HL-60 (cell line): ENCODE measurements at regions not wholly inside any gene's neighbourhood (a gene's known extent, or its start where the extent isn't known, plus 50 kb on each side); places are given as distances from the start of the nearest gene placed in this dataset.

ENCODE experiments used
- CTCF ChIP-seq: IDR thresholded peaks from one replicate; pipeline ENCODE4 v1.5.1; 2011; ENCODE audit warnings: low read length, control low read depth, inconsistent platforms; ENCODE audit not compliant: insufficient read depth
- GABPA ChIP-seq: IDR thresholded peaks from 2 replicates; pipeline ENCODE4 v1.6.1; 2012; ENCODE audit warnings: low read depth
- POLR2AphosphoS5 ChIP-seq: IDR thresholded peaks from 2 replicates; pipeline ENCODE4 v1.6.1; 2012; ENCODE audit warnings: low read depth
- SPI1 ChIP-seq: IDR thresholded peaks from 2 replicates; pipeline ENCODE4 v1.6.1; 2012; ENCODE audit warnings: low read depth, mild to moderate bottlenecking, borderline replicate concordance
- TF ChIP-seq, protein P1 (sequence below): IDR thresholded peaks from 2 replicates; pipeline ENCODE4 v1.6.1; 2012; ENCODE audit warnings: low read depth; ENCODE audit not compliant: insufficient replicate concordance

GRCh38 chr9:120242116-120242811 is 337.7 kb downstream of the CDK5RAP2 start:
- no peak for TF ChIP-seq CTCF
- no peak for TF ChIP-seq POLR2AphosphoS5
- TF ChIP-seq, protein P1, sequence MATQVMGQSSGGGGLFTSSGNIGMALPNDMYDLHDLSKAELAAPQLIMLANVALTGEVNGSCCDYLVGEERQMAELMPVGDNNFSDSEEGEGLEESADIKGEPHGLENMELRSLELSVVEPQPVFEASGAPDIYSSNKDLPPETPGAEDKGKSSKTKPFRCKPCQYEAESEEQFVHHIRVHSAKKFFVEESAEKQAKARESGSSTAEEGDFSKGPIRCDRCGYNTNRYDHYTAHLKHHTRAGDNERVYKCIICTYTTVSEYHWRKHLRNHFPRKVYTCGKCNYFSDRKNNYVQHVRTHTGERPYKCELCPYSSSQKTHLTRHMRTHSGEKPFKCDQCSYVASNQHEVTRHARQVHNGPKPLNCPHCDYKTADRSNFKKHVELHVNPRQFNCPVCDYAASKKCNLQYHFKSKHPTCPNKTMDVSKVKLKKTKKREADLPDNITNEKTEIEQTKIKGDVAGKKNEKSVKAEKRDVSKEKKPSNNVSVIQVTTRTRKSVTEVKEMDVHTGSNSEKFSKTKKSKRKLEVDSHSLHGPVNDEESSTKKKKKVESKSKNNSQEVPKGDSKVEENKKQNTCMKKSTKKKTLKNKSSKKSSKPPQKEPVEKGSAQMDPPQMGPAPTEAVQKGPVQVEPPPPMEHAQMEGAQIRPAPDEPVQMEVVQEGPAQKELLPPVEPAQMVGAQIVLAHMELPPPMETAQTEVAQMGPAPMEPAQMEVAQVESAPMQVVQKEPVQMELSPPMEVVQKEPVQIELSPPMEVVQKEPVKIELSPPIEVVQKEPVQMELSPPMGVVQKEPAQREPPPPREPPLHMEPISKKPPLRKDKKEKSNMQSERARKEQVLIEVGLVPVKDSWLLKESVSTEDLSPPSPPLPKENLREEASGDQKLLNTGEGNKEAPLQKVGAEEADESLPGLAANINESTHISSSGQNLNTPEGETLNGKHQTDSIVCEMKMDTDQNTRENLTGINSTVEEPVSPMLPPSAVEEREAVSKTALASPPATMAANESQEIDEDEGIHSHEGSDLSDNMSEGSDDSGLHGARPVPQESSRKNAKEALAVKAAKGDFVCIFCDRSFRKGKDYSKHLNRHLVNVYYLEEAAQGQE: no peak
- no peak for TF ChIP-seq SPI1
- no peak for TF ChIP-seq GABPA
